ENCODE measurements at regions not wholly inside any gene's neighbourhood (a gene's known extent, or its start where the extent isn't known, plus 50 kb on each side); places are given as distances from the start of the nearest gene placed in this dataset.

- H3K27me3 ChIP-seq: no peaks in the 10 kb centered on the region
- peaks cover 0 to 6% of the 10 kb centered on the region in 2 donors for H3K4me1 ChIP-seq
- DNase-seq (ENCODE audit: low spot score): no peak
- no peaks in the 10 kb centered on the region for H3K36me3 ChIP-seq
- no peak overlapping the region for H3K27ac ChIP-seq
- H3K9me3 ChIP-seq: no peaks in the 10 kb centered on the region
- no peak overlapping the region for H3K4me3 ChIP-seq
- TF ChIP-seq CTCF (IDR thresholded peaks at IDR 0.05): no peak
Observed at GRCh38 chr14:76272349-76272748, 103.6 kb upstream of the ESRRB start.

- H3K4me1 ChIP-seq: peaks cover 0 to 3% of the 10 kb centered on the region in 2 donors
- no peak overlapping the region for H3K27ac ChIP-seq
- H3K4me3 ChIP-seq: no peak overlapping the region
- H3K36me3 ChIP-seq: no peaks in the 10 kb centered on the region
- H3K9me3 ChIP-seq: no peaks in the 10 kb centered on the region
- H3K27me3 ChIP-seq: no peaks in the 10 kb centered on the region
- no peak for DNase-seq (ENCODE audit: low spot score)
- no peak for TF ChIP-seq CTCF (IDR thresholded peaks at IDR 0.05)
Observed at GRCh38 chr14:76272774-76273173, 103.2 kb upstream of the ESRRB start.

- Histone ChIP-seq H3K36me3 (no peaks in the 10 kb centered on the region), H3K27ac (no peak overlapping the region), H3K9me3 (no peaks in the 10 kb centered on the region), H3K4me1 (peaks cover 0 to under 1% of the 10 kb centered on the region in 2 donors), H3K27me3 (no peaks in the 10 kb centered on the region), H3K4me3 (no peak overlapping the region)
- DNase-seq (ENCODE audit: low spot score): no peak
- no peak for TF ChIP-seq CTCF (IDR thresholded peaks at IDR 0.05)
Observed at GRCh38 chr14:76273346-76273745, 102.6 kb upstream of the ESRRB start.

GRCh38 chr14:76274324-76274723, 101.6 kb upstream of the ESRRB start:
- H3K4me1 ChIP-seq: no peaks in the 10 kb centered on the region
- H3K9me3 ChIP-seq: no peaks in the 10 kb centered on the region
- H3K27ac ChIP-seq: no peak overlapping the region
- no peak overlapping the region for H3K4me3 ChIP-seq
- peak; percentile 13 for DNase-seq (ENCODE audit: low spot score)
- TF ChIP-seq CTCF (IDR thresholded peaks at IDR 0.05): no peak
- H3K36me3 ChIP-seq: no peaks in the 10 kb centered on the region
- H3K27me3 ChIP-seq: no peaks in the 10 kb centered on the region

- no peaks in the 10 kb centered on the region for H3K36me3 ChIP-seq
- TF ChIP-seq CTCF (IDR thresholded peaks at IDR 0.05): no peak
- no peak overlapping the region for H3K4me3 ChIP-seq
- no peaks in the 10 kb centered on the region for H3K27me3 ChIP-seq
- peak; percentile 50 for DNase-seq (ENCODE audit: low spot score)
- no peaks in the 10 kb centered on the region for H3K9me3 ChIP-seq
- no peaks in the 10 kb centered on the region for H3K4me1 ChIP-seq
- no peak overlapping the region for H3K27ac ChIP-seq
Observed at GRCh38 chr14:76277586-76278130, 98.3 kb upstream of the ESRRB start.

GRCh38 chr14:76280221-76280620, 95.7 kb upstream of the ESRRB start:
- H3K4me1 ChIP-seq: no peaks in the 10 kb centered on the region
- no peak overlapping the region for H3K4me3 ChIP-seq
- no peaks in the 10 kb centered on the region for H3K36me3 ChIP-seq
- no peak for TF ChIP-seq CTCF (IDR thresholded peaks at IDR 0.05)
- H3K27ac ChIP-seq: no peak overlapping the region
- H3K9me3 ChIP-seq: no peaks in the 10 kb centered on the region
- no peaks in the 10 kb centered on the region for H3K27me3 ChIP-seq
- DNase-seq (ENCODE audit: low spot score): peak; percentile 1
